ENCODE measurements at regions not wholly inside any gene's neighbourhood (a gene's known extent, or its start where the extent isn't known, plus 50 kb on each side); places are given as distances from the start of the nearest gene placed in this dataset.

GRCh38 chr12:89833337-89834252 is 125.0 kb upstream of the ATP2B1 start:
- no peak overlapping the region for H3K27ac ChIP-seq (ENCODE audit: insufficient read depth, low read length, poor library complexity, severe bottlenecking)
- no peaks in the 10 kb centered on the region for H3K27me3 ChIP-seq (ENCODE audit: control insufficient read depth, insufficient read depth, low read length)
- H3K4me1 Mint-ChIP-seq: no peaks in the 10 kb centered on the region
- ATAC-seq (ENCODE audit: low read depth in 2 of 2) (no peak), DNase-seq (no peak)
- no peaks in the 10 kb centered on the region for H3K27me3 Mint-ChIP-seq
- no peaks in the 10 kb centered on the region for H3K9me3 ChIP-seq (ENCODE audit: control insufficient read depth in 2 of 2, low read length in 2 of 2)
- peak overlapping the region in 1 of 3 donors; percentile 53 for H3K27ac Mint-ChIP-seq
- H3K4me3 Mint-ChIP-seq: no peak overlapping the region
- no peak overlapping the region for H3K4me3 ChIP-seq (ENCODE audit: low read depth, low read length)
- H3K4me1 ChIP-seq (ENCODE audit: control insufficient read depth, insufficient read depth, low read length, poor library complexity, severe bottlenecking): no peaks in the 10 kb centered on the region
- no peaks in the 10 kb centered on the region for H3K36me3 ChIP-seq (ENCODE audit: control insufficient read depth, insufficient read depth, low read length)
- H3K36me3 Mint-ChIP-seq: no peaks in the 10 kb centered on the region
- H3K9me3 Mint-ChIP-seq: peaks cover 0 to 3% (median 0%) of the 10 kb centered on the region in 7 donors

GRCh38 chr12:89832336-89832735 is 123.7 kb upstream of the ATP2B1 start:
- H3K36me3 ChIP-seq (ENCODE audit: control insufficient read depth, insufficient read depth, low read length): no peaks in the 10 kb centered on the region
- no peaks in the 10 kb centered on the region for H3K27me3 ChIP-seq (ENCODE audit: control insufficient read depth, insufficient read depth, low read length)
- Mint-ChIP-seq H3K27ac (no peak overlapping the region), H3K4me3 (no peak overlapping the region), H3K36me3 (no peaks in the 10 kb centered on the region), H3K27me3 (no peaks in the 10 kb centered on the region), H3K4me1 (no peaks in the 10 kb centered on the region), H3K9me3 (peaks cover 0 to 3% (median 0%) of the 10 kb centered on the region in 7 donors)
- DNase-seq (no peak), ATAC-seq (ENCODE audit: low read depth in 2 of 2) (no peak)
- H3K4me1 ChIP-seq (ENCODE audit: control insufficient read depth, insufficient read depth, low read length, poor library complexity, severe bottlenecking): no peaks in the 10 kb centered on the region
- H3K9me3 ChIP-seq (ENCODE audit: control insufficient read depth in 2 of 2, low read length in 2 of 2): no peaks in the 10 kb centered on the region
- H3K4me3 ChIP-seq (ENCODE audit: low read depth, low read length): no peak overlapping the region
- H3K27ac ChIP-seq (ENCODE audit: insufficient read depth, low read length, poor library complexity, severe bottlenecking): no peak overlapping the region

- Mint-ChIP-seq H3K9me3 (peaks cover 0 to 3% (median 0%) of the 10 kb centered on the region in 7 donors), H3K4me1 (peaks cover under 1 to 3% (median 1%) of the 10 kb centered on the region in 4 donors), H3K27me3 (no peaks in the 10 kb centered on the region), H3K27ac (no peak overlapping the region), H3K4me3 (no peak overlapping the region), H3K36me3 (no peaks in the 10 kb centered on the region)
- Histone ChIP-seq H3K27ac (ENCODE audit: insufficient read depth, low read length, poor library complexity, severe bottlenecking) (no peak overlapping the region), H3K4me1 (ENCODE audit: control insufficient read depth, insufficient read depth, low read length, poor library complexity, severe bottlenecking) (no peaks in the 10 kb centered on the region), H3K36me3 (ENCODE audit: control insufficient read depth, insufficient read depth, low read length) (no peaks in the 10 kb centered on the region), H3K9me3 (ENCODE audit: control insufficient read depth in 2 of 2, low read length in 2 of 2) (no peaks in the 10 kb centered on the region), H3K4me3 (ENCODE audit: low read depth, low read length) (no peak overlapping the region), H3K27me3 (ENCODE audit: control insufficient read depth, insufficient read depth, low read length) (no peaks in the 10 kb centered on the region)
- no peak for ATAC-seq (ENCODE audit: low read depth in 2 of 2)
- no peak for DNase-seq
Observed at GRCh38 chr12:89831310-89832095, 122.9 kb upstream of the ATP2B1 start.

GRCh38 chr12:89829434-89829975 is 120.9 kb upstream of the ATP2B1 start:
- H3K27me3 Mint-ChIP-seq: no peaks in the 10 kb centered on the region
- no peaks in the 10 kb centered on the region for H3K4me1 ChIP-seq (ENCODE audit: control insufficient read depth, insufficient read depth, low read length, poor library complexity, severe bottlenecking)
- H3K36me3 Mint-ChIP-seq: no peaks in the 10 kb centered on the region
- ATAC-seq (ENCODE audit: low read depth in 2 of 2) (no peak), DNase-seq (no peak)
- no peak overlapping the region for H3K4me3 Mint-ChIP-seq
- H3K9me3 Mint-ChIP-seq: peaks cover 0 to 3% (median 0%) of the 10 kb centered on the region in 7 donors
- no peak overlapping the region for H3K27ac Mint-ChIP-seq
- H3K4me3 ChIP-seq (ENCODE audit: low read depth, low read length): no peak overlapping the region
- H3K4me1 Mint-ChIP-seq: peaks cover 7 to 18% (median 13%) of the 10 kb centered on the region in 4 donors
- no peaks in the 10 kb centered on the region for H3K9me3 ChIP-seq (ENCODE audit: control insufficient read depth in 2 of 2, low read length in 2 of 2)
- no peak overlapping the region for H3K27ac ChIP-seq (ENCODE audit: insufficient read depth, low read length, poor library complexity, severe bottlenecking)
- H3K36me3 ChIP-seq (ENCODE audit: control insufficient read depth, insufficient read depth, low read length): no peaks in the 10 kb centered on the region
- no peaks in the 10 kb centered on the region for H3K27me3 ChIP-seq (ENCODE audit: control insufficient read depth, insufficient read depth, low read length)

- H3K27me3 ChIP-seq (ENCODE audit: control insufficient read depth, insufficient read depth, low read length): no peaks in the 10 kb centered on the region
- H3K4me1 Mint-ChIP-seq: peaks cover 7 to 18% (median 13%) of the 10 kb centered on the region in 4 donors
Observed at GRCh38 chr12:89828575-89828974, 119.9 kb upstream of the ATP2B1 start.

GRCh38 chr12:89827592-89827991 is 119.0 kb upstream of the ATP2B1 start:
- Mint-ChIP-seq H3K27ac (no peak overlapping the region), H3K4me3 (no peak overlapping the region), H3K9me3 (peaks cover 0 to 3% (median 0%) of the 10 kb centered on the region in 7 donors), H3K36me3 (no peaks in the 10 kb centered on the region), H3K4me1 (peaks cover 7 to 18% (median 13%) of the 10 kb centered on the region in 4 donors), H3K27me3 (no peaks in the 10 kb centered on the region)
- Histone ChIP-seq H3K4me1 (ENCODE audit: control insufficient read depth, insufficient read depth, low read length, poor library complexity, severe bottlenecking) (no peaks in the 10 kb centered on the region), H3K4me3 (ENCODE audit: low read depth, low read length) (no peak overlapping the region), H3K27me3 (ENCODE audit: control insufficient read depth, insufficient read depth, low read length) (no peaks in the 10 kb centered on the region), H3K27ac (ENCODE audit: insufficient read depth, low read length, poor library complexity, severe bottlenecking) (no peak overlapping the region), H3K9me3 (ENCODE audit: control insufficient read depth in 2 of 2, low read length in 2 of 2) (no peaks in the 10 kb centered on the region), H3K36me3 (ENCODE audit: control insufficient read depth, insufficient read depth, low read length) (no peaks in the 10 kb centered on the region)
- no peak for ATAC-seq (ENCODE audit: low read depth in 2 of 2)
- DNase-seq: no peak

More at GRCh38 chr12:89828575-89828974, 119.9 kb upstream of the ATP2B1 start:
- Mint-ChIP-seq H3K27ac (no peak overlapping the region), H3K9me3 (peaks cover 0 to 3% (median 0%) of the 10 kb centered on the region in 7 donors), H3K4me3 (no peak overlapping the region), H3K36me3 (no peaks in the 10 kb centered on the region), H3K27me3 (no peaks in the 10 kb centered on the region)
- H3K4me1 ChIP-seq (ENCODE audit: control insufficient read depth, insufficient read depth, low read length, poor library complexity, severe bottlenecking): no peaks in the 10 kb centered on the region
- no peak overlapping the region for H3K27ac ChIP-seq (ENCODE audit: insufficient read depth, low read length, poor library complexity, severe bottlenecking)
- ATAC-seq (ENCODE audit: low read depth in 2 of 2) (no peak), DNase-seq (no peak)
- H3K4me3 ChIP-seq (ENCODE audit: low read depth, low read length): no peak overlapping the region
- no peaks in the 10 kb centered on the region for H3K9me3 ChIP-seq (ENCODE audit: control insufficient read depth in 2 of 2, low read length in 2 of 2)
- H3K36me3 ChIP-seq (ENCODE audit: control insufficient read depth, insufficient read depth, low read length): no peaks in the 10 kb centered on the region

- Histone ChIP-seq H3K27ac (ENCODE audit: insufficient read depth, low read length, poor library complexity, severe bottlenecking) (no peak overlapping the region), H3K4me1 (ENCODE audit: control insufficient read depth, insufficient read depth, low read length, poor library complexity, severe bottlenecking) (no peaks in the 10 kb centered on the region), H3K36me3 (ENCODE audit: control insufficient read depth, insufficient read depth, low read length) (no peaks in the 10 kb centered on the region), H3K9me3 (ENCODE audit: control insufficient read depth in 2 of 2, low read length in 2 of 2) (no peaks in the 10 kb centered on the region), H3K27me3 (ENCODE audit: control insufficient read depth, insufficient read depth, low read length) (no peaks in the 10 kb centered on the region), H3K4me3 (ENCODE audit: low read depth, low read length) (no peak overlapping the region)
- DNase-seq: no peak
- Mint-ChIP-seq H3K4me1 (peaks cover 7 to 18% (median 13%) of the 10 kb centered on the region in 4 donors), H3K4me3 (peak overlapping the region in 1 of 4 donors; percentile 11), H3K36me3 (no peaks in the 10 kb centered on the region), H3K27ac (no peak overlapping the region), H3K9me3 (peaks cover 0 to 3% (median 0%) of the 10 kb centered on the region in 7 donors), H3K27me3 (no peaks in the 10 kb centered on the region)
- no peak for ATAC-seq (ENCODE audit: low read depth in 2 of 2)
Observed at GRCh38 chr12:89826468-89826867, 117.8 kb upstream of the ATP2B1 start.

Measured in CD4-positive, CD25-positive, alpha-beta regulatory T cell (primary cell).